ENCODE measurements at regions not wholly inside any gene's neighbourhood (a gene's known extent, or its start where the extent isn't known, plus 50 kb on each side); places are given as distances from the start of the nearest gene placed in this dataset.
"Not testable (repeated sequence)": the region's sequence is repeated elsewhere in the genome, so short reads cannot be mapped to it uniquely, and the experiment has no call there.

DNA sequence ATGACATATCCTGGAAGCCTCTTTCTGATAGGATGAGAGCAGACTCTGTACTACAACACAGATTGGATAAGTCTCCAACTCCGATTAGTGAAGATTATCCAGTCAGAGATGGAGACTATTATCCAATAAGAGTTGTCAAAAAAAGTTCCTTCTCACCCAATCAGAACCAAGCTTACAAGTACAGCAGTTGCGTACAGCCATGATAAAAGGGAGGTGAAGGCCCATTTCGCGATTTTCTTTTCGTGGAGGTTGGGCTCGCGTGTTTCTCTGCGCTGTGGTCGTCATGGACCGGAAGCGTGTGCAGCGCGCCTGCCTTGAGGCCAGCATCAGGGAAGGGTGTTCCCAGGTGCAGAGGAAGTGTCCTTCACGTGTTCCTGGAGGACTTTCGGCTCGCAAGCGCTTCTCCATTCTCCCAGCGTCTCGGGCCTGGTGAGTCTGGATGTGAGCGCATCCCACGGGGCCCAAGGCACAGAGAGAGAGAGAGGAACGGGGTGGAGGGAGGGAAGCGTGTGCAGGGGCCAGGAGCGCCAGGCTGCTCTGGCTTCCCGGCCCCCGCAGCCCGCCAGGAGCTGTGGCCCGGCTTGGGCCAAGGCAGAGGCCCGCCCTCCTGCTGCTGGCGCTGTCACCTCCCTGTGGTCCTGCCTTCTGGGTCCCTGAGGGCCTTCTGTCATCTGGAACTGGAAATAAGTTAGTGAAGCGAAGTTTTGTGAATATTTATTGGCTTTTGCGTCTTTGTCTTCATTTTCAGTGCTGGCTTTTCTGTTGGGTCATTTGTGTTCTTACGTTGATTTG is 53.9 kb downstream of the CDRT15L2 start:
- not testable (repeated sequence) for DNase-seq

DNA sequence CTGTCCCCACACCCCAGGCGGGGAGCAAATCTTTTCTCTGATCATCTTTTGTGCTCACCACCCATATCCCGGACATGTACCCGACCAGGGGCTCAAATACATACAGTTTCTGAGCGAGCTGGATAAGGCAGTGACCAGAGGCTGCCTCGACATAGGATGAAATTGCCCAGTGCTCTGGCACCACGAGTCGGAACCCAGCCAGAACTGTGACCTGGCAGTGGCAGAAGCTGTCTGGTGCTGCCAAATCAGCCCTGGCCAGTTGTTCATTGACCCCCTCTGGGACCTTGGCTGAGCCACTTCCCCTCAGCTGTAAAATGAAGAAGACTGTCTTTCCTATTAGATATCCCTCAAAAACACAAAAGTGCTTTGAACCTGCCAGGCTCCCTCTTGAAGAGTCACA is 60.6 kb downstream of the CDRT15L2 start:
- DNase-seq: not testable (repeated sequence)

DNA sequence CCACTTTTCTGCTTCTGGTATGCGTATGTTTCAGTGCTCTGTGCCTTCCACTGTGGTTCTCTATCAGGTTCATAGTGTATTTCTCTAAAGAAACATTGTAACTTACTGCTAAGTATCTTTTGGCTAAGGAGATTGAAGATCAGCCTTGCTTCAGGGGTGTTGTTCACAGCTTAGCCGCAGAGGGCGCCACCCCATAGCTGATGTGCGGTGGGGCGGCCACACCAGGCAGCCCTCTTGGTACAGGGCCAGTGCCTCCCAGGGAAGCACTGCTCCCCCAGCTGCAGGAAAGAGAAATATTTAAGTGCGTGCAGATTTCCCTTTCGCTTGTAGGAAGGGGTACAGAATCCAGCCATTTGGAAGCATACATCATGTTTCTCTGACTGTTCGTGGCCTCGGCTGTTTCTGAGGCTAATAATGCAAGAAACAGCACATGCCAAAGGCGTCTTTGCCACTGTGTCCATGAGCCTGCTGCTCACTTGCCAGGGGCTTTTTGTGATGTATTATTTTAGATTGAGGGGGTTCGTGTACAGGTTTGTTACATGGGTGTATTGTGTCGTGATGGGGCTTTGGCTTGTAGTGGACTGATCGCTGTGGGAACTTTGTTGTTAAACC is 67.2 kb downstream of the CDRT15L2 start:
- DNase-seq: not testable (repeated sequence)

DNA sequence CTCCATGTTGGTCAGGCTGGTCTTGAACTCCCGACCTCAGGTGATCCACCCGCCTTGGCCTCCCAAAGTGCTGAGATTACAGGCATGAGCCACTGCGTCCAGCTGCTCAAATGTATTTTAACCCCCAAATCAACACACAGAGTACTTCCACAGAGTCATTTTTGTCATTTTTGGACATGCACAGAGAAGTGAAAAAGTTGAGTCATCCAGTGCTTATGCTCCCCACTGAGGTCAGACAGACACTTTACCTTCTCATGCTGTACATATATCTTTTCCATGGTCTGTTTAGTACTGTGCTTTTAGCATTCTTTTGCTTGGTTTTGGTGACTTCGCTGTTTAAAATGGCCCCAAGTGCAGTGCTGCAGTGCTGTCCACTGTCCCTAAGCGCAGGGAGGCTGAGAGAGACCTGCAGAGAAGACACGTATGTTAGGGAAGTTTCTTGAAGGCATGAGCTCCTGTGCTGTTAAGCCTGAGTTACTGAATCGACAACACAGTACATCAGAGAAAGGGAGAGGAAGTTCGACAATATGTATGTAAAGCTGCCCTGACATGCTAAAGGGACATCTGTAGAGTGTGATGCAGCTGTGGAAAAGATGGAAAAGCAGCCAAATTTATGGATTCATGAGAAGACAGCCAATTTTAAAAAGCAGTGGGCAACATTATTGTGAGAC is 69.7 kb downstream of the CDRT15L2 start:
- DNase-seq: not testable (repeated sequence)

DNA sequence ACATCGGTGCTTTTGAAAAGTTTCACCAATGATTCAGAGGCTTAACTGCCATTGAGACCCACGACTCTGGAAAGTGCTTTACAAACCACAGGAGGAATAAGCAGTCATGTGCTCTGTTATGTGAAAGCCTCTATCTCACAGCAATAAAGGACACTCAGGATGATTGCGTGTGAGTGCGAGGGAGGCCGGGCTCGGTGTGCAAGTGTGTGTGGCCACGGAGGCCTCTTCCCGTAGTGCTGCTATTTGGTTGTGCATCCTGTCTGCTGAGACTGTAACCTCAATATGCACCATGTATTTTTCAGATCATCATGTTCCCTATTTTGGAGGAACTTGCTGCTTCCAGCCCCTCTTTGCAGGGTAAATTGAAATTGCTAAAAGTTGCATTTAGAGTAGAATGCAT is 71.5 kb downstream of the CDRT15L2 start:
- not testable (repeated sequence) for DNase-seq

DNA sequence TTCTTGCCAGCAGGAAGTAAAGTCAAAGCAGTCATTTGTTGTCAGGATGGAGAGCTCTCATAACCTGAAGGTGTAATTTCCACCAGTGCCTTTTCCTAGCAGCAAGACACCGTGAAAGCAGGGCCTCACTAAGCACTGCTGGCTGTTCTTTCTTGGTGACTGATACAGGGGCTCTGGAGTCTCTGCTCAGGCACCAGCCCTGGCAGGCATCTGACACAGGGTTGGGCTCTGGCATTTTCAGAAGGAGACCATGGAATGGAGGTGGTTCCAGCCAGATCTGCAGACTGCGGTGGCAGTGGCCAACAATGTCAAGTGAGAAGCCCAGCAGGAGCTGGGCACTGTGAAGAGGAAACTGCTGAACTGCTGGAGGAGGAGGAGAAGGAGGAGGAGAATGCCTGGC is 72.2 kb downstream of the CDRT15L2 start:
- DNase-seq: not testable (repeated sequence)

DNA sequence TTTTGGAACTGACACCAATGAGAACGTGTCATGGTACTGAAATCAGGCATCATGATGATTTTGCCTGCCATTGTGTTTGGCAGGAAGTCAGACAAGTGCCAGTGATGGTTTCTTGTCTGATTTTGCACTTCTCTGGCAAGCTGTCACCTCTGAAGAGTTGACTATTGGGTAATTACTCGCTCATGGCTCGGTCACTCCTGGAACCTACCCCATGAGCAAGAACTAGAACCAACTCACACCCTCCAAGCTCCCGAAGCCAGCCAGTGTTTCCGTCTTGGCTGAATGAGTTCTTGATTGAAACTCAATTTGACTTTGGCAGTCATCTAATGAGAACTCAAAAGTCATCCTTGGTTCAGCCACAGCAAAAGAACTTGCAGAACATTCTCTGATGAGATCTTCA is 73.9 kb downstream of the CDRT15L2 start:
- DNase-seq: not testable (repeated sequence)

DNA sequence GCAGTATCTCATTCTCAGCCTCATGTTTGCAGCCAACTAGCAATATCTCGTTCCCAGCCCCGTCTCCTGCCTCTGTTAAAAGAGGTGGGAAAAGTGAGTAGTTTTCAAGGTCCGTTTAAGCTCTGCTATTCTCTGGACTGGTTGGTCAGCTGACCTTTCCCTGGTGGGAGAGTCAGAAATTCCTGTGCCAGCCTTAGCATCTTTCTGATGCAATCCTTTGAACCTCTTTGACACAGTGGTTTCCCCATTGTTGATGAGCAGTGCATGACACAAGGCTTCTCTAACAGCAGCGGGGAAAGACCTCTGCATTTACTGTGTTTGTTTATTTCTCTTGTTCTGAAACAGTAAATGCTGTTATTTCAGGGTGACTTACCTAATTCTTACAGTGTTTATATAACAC is 74.6 kb downstream of the CDRT15L2 start:
- not testable (repeated sequence) for DNase-seq

DNA sequence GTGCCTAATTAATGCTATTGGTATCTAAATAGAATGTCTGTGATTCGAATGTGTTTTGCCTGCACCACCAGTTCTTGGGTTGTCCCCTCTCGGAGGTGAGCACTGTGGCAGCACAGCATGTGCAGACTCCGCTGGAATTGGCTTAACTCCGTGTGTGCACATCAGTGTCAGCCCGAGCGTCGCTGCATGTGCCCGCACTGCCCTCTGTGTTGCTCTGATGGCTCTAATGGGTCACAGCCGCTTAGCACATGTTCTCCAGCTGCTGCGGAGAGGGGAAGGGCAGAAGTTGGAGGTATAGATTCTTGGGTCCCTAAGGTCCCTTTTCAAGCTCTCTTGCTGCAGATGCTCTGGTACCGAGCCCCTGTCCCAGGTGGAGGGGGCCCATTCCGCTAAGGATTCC is 75.1 kb downstream of the CDRT15L2 start:
- DNase-seq: not testable (repeated sequence)

DNA sequence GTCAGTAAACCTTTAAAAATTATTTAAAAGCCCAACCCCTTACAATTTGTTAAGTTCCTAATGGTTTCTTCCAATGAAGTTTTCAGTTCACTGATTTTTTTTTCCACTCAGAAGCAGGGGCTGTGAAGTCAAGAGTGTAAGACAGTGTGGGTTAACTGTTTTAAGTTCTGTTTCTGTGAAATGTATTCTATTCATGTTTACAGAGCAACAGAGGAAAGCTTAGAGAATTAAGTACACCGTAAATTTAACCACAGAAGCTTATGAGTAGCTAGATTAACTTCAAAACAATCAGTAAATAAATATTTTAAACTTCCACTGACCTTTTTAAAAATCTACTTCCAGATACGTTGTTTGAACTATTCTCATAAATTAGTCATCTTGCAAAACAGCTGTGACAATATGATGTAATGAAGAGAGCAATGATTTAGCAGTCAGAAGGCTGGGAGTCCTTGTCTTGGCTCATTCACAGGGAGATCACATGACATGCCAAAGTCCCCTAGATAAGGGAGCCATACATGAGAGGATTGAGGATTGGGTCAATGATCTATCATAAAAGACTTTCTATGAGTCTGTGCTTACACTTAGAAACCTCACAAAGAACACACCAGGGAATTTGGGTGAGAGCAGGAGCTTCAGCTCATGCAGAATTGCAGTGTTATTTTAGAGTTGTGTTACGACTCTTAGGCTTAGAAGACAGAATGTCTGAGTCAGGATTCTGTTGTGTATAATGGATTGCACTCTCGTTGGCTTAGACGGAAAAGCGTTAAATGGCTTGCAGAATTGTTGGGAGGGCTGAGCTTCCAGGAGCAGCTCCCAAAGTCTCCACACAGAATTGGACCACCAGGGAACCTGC is 85.8 kb downstream of the CDRT15L2 start:
- not testable (repeated sequence) for DNase-seq

DNA sequence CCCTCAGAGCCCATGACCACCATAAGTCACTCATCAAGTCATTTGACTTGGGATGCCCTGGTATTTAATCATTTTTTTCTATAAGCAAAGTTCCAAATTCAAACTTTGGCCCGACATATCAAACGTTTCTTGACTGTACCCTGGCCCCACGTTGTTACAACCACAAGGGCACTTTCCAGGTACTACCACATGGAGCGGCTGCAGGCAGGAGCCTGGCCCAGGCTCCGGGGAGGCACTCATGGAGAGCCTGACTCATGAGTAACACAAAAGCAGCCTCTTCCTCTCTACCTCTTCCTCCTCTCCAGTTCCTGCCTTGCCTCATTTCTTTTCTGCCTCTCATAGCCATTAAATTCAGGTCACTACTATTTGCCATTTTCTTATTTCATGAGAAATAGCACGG is 87.2 kb downstream of the CDRT15L2 start:
- DNase-seq: not testable (repeated sequence)

DNA sequence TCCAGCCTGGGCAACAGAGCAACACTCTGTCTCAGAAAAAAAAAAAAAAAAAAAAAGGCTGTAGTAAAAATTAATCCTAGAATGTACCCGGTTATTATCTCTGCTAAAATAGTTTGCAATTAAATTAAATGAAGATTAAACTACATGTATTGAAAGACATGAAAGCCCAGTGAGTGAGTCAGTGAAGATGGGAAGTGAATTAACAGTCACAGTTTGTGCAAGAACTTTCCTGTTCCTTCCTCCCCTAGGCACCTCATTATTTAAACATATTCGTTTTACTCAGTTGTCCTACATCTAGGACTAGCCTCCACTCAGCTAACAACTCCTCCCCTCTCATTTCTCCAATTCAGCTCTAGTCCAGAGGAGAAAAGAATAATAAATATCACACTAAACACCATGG is 88.2 kb downstream of the CDRT15L2 start:
- DNase-seq: not testable (repeated sequence)

DNA sequence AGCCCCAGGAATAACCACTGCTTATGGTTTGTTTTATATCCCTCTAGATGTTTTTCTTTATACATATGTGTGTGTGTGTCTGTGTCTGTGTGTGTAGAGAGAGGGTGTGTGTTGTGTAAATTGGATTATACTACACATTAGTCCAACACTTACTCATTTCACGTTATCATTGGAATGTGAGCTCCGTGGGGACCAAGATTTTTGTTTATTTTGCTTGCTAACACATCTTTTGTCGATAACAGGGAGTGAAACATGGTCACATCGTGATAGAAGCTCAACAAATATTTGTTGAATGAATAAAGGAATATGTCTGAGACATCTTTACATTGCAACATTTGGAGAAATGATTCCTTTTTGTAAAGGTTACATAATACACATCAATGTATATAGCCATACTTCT is 88.8 kb downstream of the CDRT15L2 start:
- not testable (repeated sequence) for DNase-seq

DNA sequence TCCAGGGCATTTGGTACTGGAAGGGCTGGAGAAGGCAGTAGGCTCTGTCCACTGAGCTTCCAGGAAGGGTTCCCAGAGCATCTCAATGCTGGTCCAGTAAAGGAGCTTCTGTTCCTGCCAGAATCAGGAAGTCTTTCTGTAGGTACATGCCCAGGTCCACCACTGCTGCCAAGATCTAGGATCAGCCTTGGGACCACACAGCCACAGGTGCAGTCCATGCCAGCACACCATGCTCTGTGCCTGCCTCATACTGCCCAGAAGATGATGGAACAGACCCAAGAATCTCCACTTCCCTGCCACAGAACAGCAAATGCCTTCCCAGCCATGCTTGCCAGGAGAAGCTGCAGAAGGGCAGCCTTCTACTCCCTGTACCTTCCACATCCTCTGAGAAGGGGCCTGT is 89.3 kb downstream of the CDRT15L2 start:
- DNase-seq: not testable (repeated sequence)

DNA sequence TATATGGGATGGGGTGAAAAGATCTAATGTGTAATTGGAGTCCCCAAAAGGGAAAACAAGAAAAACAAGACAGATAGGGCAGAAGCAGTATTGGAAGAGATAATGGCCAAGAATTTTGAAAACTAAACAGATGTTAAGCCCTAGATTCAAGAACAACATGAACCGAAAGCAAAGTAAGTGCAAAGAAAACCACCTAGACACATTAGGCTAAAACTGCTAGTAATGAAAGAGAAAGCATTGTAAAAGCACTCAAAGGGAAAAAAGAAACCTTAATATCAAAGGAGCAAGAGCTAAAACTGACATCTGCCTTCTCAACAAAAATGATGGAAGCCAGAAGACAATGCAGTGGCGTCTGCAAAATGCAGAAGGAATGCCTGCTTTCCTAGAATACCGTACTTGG is 91.0 kb downstream of the CDRT15L2 start:
- not testable (repeated sequence) for DNase-seq

DNA sequence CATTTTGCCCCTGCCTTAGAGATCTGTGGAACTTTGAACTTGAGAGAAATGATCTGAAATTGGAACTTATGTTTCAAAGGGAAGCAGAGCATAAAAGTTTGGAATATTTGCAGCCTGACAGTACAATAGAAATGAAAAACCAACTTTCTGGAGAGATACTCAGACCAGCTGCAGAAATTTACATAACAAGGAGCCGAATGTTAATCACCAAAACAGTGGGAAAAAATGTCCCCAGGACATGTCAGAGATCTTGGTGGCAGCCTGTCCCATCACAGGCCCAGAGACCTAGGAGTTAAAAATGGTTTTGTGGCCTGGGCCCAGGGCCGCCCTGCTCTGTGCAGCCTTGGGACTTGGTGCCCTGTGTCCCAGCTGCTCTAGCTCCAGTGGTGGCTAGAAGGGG is 94.8 kb downstream of the CDRT15L2 start:
- DNase-seq: not testable (repeated sequence)

DNA sequence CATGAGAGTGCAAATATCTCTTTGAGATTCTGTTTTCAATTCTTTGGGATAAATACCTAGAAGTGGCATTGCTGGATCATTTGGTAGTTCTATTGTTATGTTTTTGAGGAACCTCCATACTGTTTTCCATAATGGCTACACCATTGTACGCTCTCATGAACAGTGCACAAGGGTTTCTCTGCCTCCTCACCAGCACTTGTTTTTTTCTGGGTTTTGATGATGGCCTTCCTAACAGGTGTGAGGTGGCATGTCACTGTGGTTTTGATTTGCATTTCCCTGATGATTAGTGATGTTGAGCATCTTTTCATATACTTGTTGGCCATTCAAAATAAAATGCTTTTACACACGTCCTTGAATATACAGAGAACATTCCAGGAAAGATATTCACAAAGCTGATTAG is 96.2 kb downstream of the CDRT15L2 start:
- not testable (repeated sequence) for DNase-seq

DNA sequence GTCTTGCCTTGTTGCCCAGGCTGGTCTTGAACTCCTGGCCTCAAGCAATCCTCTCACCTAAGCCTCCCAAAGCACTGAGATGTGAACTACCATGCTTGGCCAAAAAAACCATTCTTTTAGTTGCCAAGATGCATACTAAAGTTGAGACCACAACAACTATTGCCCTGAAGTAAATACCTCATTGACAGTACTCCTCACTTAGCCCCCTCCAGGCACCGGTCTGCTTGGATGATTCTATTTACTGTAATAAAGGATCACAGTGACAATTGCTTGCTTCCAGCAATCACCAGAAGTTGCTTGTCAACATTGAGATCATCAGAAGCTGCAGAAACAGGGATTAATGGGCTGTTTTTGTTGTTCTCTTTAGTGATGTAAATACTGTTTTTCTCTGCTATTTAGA is 97.1 kb downstream of the CDRT15L2 start:
- not testable (repeated sequence) for DNase-seq

DNA sequence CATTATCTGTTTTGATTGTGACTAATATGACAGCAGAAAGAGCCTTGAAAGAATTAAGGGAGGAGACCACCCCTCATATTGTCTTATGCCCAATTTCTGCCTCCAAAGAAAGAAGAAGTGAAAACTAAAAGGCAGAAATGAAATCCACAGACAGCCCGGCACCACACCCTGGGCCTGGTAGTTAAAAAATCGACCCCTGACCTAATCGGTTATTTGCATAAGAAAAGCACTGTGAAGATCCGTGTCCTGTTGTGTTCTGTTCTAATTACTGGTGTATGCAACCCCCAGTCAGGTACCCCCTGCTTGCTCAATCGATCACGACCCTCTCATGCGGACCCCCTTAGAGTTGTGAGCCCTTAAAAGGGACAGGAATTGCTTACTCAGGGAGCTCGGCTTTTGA is 97.9 kb downstream of the CDRT15L2 start:
- DNase-seq: not testable (repeated sequence)

DNA sequence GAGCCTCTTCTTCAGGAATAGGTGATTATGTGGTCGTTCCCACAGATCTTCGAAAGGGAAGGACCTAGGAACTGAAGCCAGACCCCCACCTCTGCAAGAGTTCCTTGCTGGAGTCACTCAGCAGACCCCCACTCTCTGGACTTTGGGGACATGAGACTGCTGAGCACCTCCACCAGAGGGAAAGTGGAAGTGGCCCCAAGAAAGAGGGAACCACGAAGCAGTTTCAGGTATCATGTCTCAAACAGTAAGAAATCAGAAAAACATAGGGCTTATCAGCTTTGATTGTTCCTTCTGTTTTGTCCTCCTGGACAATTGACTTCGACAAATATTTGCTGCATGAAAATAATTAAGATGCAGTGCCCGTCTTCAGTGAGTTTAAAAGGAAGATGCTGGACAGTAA is 98.9 kb downstream of the CDRT15L2 start:
- DNase-seq: not testable (repeated sequence)

DNA sequence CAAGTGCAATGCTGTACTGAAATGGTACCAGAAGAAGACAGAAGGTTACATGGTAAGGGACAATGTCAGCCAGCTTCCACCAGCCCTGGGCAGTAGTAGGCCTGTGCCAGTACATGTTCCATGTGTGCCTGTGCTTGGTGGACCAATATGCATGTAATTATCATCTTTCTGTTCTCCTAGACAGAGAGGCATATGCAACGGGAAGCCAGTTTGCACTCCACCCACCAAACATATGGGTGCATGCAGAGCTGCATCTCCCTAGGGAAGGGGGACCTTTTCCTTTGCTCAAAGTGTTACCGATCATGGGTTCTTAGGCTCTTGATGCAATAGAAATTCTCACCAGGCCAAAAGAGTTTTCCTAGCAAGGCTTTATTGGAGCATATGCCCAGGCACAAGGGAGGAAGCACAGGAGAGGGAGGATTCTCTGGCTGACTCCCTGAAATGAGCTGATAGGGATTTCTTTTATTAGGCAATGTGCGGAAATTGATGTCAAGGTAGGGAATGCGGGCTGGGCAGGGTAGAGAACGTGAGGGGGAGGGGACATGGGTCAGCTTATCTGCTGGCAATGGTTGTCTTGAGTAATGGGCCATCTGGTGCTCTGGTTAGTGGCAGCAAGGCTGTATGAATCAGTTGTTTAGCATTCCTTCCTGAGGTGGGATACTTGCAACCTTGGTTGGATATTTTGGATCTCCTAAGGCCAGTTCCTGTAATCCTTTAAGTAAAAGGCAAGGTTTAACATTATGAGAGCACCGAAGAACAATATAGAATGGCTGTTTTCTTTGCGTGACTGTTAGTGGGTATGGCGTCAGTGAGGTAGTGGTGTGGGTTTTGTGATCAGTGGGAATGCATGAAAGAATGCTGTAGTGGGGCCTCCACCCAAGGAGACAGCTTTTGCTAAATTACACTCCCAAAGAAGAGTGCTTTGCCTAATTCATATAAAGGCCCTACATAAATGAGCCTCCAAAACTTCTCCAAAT is 102.5 kb downstream of the CDRT15L2 start:
- not testable (repeated sequence) for DNase-seq
